ENCODE measurements at regions not wholly inside any gene's neighbourhood (a gene's known extent, or its start where the extent isn't known, plus 50 kb on each side); places are given as distances from the start of the nearest gene placed in this dataset.

- WGBS, 2 donors (ENCODE audit: low coverage in 1 of 2): 0 to 29% methylated on average over 1 to 3 of the region's 3 CpGs
- Histone ChIP-seq H3K4me3 (no peak overlapping the region), H3K27me3 (no peaks in the 10 kb centered on the region), H3K36me3 (no peaks in the 10 kb centered on the region), H3K9me3 (no peaks in the 10 kb centered on the region), H3K4me1 (peaks cover 0 to 7% (median 4%) of the 10 kb centered on the region in 4 donors), H3K27ac (peak overlapping the region in 2 of 4 donors; percentile 18 to 61)
- TF ChIP-seq POLR2AphosphoS5 (IDR thresholded peaks at IDR 0.05): peak in 1 of 3 donors; percentile 10
- no peak for TF ChIP-seq EP300 (IDR thresholded peaks at IDR 0.05; ENCODE audit: low read depth)
- TF ChIP-seq POLR2A (IDR thresholded peaks at IDR 0.05): no peak
- no peak for TF ChIP-seq CTCF (IDR thresholded peaks at IDR 0.05)
- in situ Hi-C loops (cut with MboI; ENCODE audit: low pct_ligation_motif_present in 1 of 4, low pct_unique_long_range_greater_than_20kb in 1 of 4, low sequenced_read_pairs in 3 of 4): no loop called here
- DNase-seq: peak; percentile 45
- intact Hi-C loops (cut with DNase I; ENCODE audit: low total_unique reads): no loop called here
Observed at GRCh38 chr4:23061431-23061830, 368.7 kb downstream of the GBA3 start.

DNA sequence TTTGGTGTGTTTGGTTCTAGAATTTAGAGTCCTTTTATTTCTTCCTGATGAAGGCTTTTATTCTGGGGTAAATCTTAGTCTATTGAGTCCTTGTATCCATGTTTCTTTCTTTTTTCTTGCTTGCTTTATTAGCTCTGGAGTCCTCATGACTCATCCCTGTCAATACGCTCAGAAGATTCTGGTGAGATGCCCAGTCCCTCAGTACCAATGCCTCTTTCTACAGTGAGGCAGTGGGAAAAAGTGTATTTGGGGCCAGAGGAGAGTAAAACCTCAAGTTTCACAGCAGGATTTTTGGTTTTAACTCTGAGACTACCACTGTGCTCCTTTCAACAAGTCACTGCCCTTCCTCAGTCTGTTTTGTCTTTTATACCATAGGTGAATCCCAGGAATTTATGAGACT is 368.0 kb downstream of the GBA3 start:
- Histone ChIP-seq H3K27me3 (no peaks in the 10 kb centered on the region), H3K36me3 (no peaks in the 10 kb centered on the region), H3K4me3 (no peak overlapping the region), H3K27ac (no peak overlapping the region), H3K4me1 (peaks cover 0 to 7% (median 4%) of the 10 kb centered on the region in 4 donors), H3K9me3 (no peaks in the 10 kb centered on the region)
- WGBS, 2 donors (ENCODE audit: low coverage in 1 of 2): 40 to 64% methylated on average over 1 of the region's 1 CpG
- no peak for DNase-seq
- intact Hi-C loops (cut with DNase I; ENCODE audit: low total_unique reads): no loop called here
- in situ Hi-C loops (cut with MboI; ENCODE audit: low pct_ligation_motif_present in 1 of 4, low pct_unique_long_range_greater_than_20kb in 1 of 4, low sequenced_read_pairs in 3 of 4): no loop called here
- no peak for TF ChIP-seq CTCF (IDR thresholded peaks at IDR 0.05)
- TF ChIP-seq EP300 (IDR thresholded peaks at IDR 0.05; ENCODE audit: low read depth): no peak
- no peak for TF ChIP-seq POLR2AphosphoS5 (IDR thresholded peaks at IDR 0.05)
- TF ChIP-seq POLR2A (IDR thresholded peaks at IDR 0.05): no peak

- TF ChIP-seq EP300 (IDR thresholded peaks at IDR 0.05; ENCODE audit: low read depth): no peak
- no peak for TF ChIP-seq POLR2A (IDR thresholded peaks at IDR 0.05)
- no peak for TF ChIP-seq POLR2AphosphoS5 (IDR thresholded peaks at IDR 0.05)
- no peak for TF ChIP-seq CTCF (IDR thresholded peaks at IDR 0.05)
- Histone ChIP-seq H3K9me3 (no peaks in the 10 kb centered on the region), H3K4me3 (no peak overlapping the region), H3K36me3 (no peaks in the 10 kb centered on the region), H3K27me3 (no peaks in the 10 kb centered on the region), H3K27ac (no peak overlapping the region), H3K4me1 (peaks cover 0 to 7% (median 4%) of the 10 kb centered on the region in 4 donors)
- in situ Hi-C loops (cut with MboI; ENCODE audit: low pct_ligation_motif_present in 1 of 4, low pct_unique_long_range_greater_than_20kb in 1 of 4, low sequenced_read_pairs in 3 of 4) (no loop called here), intact Hi-C loops (cut with DNase I; ENCODE audit: low total_unique reads) (no loop called here)
- no peak for DNase-seq
Observed at GRCh38 chr4:23058165-23058776, 365.5 kb downstream of the GBA3 start.

DNA sequence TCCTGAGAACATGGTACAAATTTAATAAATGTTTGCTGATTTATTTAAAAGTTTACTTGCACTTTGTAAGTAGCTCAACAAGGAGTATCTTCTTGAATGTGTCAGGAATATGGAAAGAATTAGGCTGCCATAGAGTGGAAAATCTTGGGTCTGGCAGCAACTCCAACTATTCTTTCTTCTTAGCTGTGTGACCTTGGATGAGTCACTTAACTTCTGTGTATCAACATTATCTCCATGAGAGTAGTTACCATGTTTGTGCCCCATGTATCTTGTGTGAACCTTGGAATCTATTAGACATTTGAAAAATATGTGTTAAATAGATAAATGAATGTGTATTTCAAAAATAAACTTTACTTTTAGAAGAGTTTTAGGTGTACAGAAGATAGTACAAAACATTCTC is 348.8 kb downstream of the GBA3 start:
- Histone ChIP-seq H3K9me3 (no peaks in the 10 kb centered on the region), H3K4me1 (peaks cover 0 to 13% (median 2%) of the 10 kb centered on the region in 4 donors), H3K36me3 (no peaks in the 10 kb centered on the region), H3K27me3 (no peaks in the 10 kb centered on the region), H3K4me3 (no peak overlapping the region), H3K27ac (no peak overlapping the region)
- TF ChIP-seq CTCF (IDR thresholded peaks at IDR 0.05): no peak
- no peak for TF ChIP-seq EP300 (IDR thresholded peaks at IDR 0.05; ENCODE audit: low read depth)
- no peak for TF ChIP-seq POLR2AphosphoS5 (IDR thresholded peaks at IDR 0.05)
- TF ChIP-seq POLR2A (IDR thresholded peaks at IDR 0.05): no peak
- DNase-seq: no peak
- intact Hi-C loops (cut with DNase I; ENCODE audit: low total_unique reads): no loop called here
- in situ Hi-C loops (cut with MboI; ENCODE audit: low pct_ligation_motif_present in 1 of 4, low pct_unique_long_range_greater_than_20kb in 1 of 4, low sequenced_read_pairs in 3 of 4): no loop called here

Measured in transverse colon (tissue), 4 donors.